Activated T-cell treated with anti-CD3 and anti-CD28 coated beads for 1 hour (primary cell): ENCODE measurements at regions not wholly inside any gene's neighbourhood (a gene's known extent, or its start where the extent isn't known, plus 50 kb on each side); places are given as distances from the start of the nearest gene placed in this dataset.

Experiments used
- DNase-seq: peaks from one replicate; pipeline ENCODE4 v3.0.0-alpha.2; 2020; ENCODE audit warnings: low read depth

DNA sequence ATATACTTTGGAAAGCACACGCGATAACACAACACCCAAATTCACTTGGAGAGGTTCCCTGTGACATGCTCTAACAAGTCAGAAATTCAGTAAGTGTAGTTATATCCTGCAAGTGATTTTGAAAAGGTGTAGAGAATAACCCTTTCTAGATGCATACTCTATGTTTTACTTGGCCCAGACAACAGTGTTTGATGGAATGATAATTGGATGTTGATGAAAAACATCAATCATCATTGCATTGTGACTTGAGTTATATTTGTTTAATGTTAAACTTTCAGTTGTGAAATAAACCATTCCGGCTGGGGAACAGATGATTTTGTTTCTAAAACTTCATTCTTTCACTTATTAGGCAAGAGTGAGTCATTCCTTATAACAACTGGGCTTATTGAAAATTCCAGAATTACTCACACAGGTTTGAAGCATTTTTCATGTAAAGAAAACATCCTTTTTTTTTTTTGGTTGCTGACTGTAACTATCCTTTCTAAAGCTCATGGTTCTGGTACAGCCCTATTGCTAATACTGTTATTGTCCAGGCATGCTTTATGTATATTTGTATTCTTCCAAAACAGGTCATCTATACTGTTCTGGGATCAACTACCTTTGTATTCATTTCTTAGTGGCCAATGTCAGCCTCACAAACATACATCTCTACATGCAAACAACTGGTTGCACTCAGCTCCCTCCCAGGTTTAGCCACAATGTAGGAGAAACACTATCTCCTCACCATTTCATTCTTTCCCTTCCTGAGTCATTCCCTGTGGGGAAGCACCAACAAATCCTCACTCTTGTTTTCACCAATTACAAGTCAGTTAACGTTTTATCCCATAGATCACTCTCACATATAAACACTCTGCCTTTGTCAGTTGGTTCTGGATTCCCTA is 121.2 kb upstream of the LRIG3 start:
- DNase-seq: no peak

DNA sequence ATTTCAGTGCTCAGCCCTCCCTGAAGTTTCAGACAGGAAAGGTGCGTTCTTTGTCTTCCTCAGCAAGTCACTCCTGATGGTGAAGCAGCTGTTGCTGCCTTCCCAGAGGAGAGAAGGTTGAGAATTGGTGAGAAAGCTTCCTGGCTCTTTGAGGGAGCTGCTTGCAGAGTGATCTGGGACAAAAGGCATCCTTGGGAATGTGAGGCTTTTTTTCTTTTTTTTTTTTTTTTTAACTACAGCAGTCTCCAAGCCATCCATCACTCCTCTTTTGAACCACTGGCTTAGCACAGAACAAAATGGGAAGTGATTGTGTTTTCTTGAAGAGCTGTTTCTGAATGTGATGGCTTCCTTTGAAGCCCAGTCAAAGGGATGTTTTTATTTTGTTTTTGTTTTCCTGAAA is 120.4 kb upstream of the LRIG3 start:
- DNase-seq: no peak

DNA sequence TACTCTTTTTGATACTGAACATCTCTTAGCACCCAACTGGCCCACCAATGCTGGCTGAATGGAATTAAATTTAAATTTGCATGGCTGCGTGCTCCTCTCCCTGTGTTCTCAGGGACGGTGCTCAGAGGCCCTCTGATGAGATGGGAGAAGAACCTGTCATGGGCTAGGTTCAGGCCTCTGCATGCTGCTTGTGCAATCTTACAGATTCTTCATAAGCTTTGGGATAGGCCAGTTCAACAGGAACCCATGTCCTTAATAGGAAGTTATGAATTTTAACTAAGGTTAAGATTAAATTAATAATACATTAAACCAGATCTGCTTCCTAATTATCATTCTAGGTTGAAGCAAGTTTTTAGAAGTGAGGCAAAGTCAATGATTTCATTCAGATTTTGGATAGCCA is 119.7 kb upstream of the LRIG3 start:
- no peak for DNase-seq

DNA sequence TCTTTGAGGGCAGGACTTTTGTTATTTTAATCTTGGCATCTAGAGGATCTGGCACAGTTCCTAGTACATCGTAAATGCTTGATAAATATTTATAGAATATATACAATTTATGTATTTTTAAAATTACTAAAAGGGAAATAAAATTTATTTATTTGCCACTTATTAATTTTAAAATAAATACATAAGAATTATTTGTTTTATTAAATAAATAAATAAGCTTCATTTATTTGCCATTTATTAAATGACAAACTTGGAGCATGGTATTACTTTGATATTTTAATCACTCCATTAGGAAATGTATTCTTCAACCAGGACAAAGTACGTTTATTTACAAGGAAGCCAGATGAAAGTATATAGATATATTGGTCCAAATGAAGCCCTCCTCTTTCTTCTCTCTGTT is 118.7 kb upstream of the LRIG3 start:
- no peak for DNase-seq

DNA sequence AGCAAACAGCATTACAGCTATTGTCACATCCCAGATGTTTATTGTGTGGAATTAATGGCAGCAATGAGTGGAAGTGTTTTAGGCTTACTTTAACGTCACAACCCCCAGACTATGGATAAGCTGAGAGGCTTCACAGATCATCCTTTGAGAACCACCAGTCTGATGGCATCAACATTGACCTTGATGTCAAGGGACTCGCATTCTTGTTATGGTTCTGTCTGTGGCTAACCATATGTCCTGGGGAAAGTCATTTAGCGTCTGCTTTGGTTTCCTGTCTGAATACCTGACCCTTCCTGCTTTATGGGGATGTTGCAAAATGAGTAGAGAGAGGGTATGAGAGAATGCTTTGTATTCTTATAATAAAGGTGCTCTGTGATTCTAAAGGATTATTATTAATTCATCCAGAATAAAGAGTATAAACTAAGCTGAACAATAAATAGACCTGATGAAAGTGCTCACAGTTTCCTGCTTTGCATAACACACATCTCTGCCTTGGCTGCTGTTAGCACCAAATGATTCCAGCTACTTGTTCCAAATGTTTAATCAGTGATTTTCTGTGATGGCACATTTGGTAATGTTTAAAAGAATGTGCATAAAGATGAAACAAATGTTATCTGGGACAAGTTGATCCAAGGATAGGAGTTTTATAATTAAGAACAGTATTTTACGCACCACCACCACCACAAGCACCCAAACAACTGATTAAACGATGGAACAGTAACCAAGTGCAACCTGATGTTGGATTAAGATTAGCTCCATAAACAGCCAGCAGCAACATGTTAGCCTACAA is 116.9 kb upstream of the LRIG3 start:
- no peak for DNase-seq

DNA sequence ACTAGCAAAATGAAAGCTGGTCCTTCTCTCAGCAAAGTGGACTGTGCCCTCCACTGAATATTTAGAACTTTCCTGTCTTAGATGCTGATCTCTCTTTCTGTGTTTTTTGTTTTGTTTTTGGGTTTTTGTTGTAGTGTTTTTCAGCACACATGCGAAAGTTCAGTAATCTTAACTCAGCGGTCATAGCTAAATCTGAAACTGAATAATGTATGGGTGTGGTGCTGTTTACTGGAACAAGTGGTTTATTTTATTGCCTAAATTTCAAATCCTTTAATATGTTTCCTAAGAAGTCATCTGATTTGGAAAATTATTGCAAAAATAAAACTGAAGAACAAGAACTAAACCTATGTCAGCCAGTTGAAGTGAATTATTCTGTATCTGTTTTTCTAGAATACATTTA is 116.0 kb upstream of the LRIG3 start:
- DNase-seq: no peak

DNA sequence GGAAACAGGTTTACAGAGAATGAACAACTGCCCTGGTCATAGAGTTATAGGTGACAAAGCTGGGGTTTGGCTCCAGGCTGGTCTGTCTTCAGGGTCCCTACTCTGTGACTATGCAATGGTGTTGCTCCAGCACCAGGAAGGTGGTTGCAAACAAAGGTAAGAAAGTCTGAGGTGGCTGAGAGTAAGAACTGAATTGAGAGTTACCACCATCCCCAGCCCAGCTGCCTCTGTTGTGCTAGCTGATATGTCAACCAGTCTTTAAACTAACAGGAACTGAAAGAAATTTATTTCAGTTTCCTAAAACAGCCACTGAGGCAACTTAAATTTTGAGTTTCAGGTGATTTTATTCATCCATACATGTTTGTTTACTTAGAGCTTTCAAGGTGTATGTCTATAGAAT is 111.0 kb upstream of the LRIG3 start:
- no peak for DNase-seq

DNA sequence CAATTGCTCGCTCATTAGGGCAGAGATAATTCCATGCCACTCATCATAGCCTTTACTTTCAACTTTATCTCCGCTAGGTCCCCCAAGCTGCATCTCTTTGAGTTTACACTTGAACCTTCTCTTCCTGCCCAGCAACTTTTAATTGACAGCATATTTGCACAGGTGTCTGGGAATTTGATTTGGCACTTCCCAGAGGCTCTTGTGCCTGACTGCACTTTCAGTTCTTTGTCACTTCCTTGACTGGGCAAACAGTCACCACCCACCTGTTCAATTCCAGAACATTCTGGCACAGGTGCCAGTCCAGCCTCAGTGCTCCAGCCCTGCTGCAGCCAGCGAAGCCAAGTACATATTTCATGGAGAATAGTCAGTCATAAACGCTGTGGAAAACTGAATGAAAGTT is 110.1 kb upstream of the LRIG3 start:
- DNase-seq: no peak

DNA sequence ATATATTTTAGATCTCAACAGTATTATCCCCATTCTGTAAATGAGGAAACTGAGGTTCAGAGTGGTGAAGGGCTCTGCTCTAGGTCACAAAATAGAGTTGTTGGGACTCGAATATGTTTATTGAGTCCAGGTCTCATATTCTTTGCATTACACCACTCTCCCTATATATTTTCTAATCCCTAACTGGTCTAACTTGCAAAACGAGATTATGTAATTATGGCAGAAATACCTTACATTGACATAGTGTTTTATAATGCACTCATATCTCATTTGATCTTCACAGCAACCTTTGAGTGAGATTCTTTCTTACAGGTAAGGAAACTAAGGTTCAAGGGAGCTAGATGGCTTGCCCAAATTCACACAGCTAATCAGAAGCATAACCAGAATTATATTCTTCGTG is 106.9 kb upstream of the LRIG3 start:
- DNase-seq: no peak

DNA sequence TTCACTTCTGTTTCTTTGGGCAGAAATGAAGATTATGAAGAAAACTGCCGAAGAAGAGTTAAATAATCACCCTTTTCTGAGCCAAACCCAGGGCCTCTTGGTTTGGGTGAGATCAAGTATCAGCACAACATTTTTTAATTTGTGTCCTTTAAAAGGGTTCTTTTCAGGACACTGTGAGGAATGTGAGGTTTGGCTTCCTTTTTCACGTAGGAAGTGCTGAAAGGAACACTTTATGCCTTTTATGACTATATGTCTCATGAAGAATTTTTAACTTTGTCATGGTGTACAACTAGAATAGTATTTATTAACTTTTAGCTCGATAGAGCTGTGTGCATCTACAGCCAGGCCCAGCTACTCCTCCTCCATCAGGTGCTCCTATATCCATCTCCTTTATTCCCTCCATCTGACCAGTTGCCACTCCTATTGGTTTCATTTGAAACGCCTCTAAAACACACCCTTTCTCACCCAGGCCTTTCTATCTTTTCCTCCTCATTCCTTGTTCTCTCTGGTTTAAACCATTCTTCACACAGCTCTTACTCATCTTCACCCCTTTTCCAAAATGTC is 103.6 kb upstream of the LRIG3 start:
- no peak for DNase-seq

DNA sequence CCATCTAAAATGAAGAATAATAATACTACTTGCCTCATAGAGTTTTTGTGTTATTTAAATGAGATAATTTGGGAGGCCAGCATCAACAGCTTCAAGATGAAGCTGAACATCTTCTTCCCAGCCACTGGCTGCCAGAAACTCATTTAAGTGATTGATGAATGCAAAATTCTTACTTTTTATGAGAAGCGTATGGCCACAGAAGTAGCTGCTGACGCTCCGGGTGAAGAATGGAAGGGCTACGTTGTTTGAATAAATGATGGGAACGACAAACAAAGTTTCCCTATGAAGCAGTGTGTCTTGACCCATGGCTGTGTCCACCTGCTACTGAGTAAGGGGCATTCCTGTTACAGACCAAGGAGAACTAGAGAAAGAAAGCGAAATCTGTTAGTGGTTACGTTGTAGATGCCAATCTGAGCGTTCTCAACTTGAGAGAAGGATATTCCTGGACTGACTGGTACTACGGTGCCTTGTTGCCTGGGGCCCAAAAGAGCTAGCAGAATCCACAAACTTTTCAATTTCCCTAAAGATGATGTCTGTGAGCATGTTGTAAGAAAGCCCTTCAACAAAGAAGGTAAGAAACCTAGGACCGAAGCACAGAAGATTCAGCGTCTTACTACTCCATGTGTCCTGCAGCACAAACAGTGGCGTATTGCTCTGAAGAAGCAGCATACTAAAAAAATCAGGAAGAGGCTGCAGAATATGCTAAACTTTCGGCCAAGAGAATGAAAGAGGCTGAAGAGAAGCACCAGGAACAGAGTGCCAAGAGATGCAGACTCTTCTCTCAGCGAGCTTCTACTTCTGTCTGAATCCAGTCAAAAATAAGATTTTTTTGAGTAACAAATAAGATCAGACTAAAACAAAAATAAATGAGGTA is 100.0 kb upstream of the LRIG3 start:
- DNase-seq: no peak

DNA sequence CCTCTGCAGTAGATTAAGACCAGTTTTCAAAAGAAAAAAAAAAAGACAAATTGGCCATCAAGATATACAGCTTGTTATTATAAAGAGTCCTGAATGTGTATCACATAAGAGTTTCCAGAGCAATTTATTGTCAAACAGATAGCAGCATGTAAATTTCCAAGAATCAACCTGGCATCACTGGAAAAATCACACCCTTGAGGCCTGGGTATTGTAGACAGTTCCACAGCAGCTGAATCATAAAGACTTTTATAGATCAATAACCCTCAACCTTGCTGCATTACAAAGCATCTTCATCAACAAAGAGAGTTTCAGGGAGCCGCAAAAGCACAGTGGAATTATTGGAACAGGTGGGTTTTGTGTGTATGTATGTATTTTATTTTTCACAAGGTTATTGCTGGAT is 94.6 kb upstream of the LRIG3 start:
- DNase-seq: no peak

DNA sequence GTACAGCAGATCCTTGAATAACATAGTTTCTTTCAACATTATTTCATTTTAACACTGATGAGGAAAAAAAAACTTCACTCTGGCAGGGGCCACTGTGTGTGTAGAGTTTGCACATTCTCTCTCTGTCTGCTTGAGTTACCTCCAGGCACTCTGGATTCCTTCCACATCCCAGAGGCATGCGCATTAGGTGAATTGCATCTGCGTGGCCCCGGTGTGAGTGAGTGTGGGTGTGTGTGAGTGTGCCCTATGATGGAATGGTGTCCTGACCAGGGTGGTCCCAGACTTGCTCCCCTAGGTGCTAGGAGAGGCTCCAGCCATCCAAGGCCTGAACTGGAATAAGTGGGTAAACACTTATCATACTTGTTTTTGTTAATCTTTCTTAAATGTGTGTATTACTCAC is 90.6 kb upstream of the LRIG3 start:
- no peak for DNase-seq

DNA sequence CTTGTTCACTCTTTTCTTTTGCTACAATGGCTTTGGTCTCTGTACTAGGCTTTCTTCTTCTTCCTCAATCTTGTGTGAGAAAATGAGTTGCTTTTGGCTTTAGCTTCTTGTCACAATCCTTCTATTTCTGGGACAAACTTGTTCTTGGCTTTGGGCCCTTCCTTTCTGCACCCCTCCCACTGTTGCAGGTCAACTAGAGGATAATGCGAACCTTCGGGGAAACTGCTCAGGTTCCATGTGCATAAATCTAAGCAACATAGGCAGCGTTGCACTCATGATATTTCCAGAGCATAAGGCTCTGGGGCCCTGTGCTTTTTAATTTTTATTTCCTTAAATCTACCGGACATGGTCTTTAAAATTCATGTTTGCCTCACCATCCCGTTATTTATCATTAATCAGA is 89.8 kb upstream of the LRIG3 start:
- no peak for DNase-seq

DNA sequence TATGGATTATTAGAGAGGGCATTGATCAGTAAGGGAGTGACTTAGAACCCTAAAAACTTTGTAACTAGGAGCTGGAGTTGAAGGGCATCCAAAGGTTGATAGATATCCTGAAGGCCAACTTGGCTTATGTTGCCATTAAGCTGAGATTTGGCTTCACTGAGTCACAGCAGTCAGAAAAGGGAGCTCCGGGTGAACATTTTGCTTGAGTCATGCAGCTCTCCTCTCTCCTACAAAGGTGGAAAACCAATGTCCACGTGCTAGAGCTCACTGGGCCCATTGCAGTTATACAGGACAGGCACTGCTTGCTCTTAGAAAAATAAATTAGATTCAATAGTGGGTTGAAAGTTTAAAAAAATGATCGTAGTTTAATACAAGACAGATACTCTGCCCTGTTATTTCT is 87.3 kb upstream of the LRIG3 start:
- DNase-seq: no peak

DNA sequence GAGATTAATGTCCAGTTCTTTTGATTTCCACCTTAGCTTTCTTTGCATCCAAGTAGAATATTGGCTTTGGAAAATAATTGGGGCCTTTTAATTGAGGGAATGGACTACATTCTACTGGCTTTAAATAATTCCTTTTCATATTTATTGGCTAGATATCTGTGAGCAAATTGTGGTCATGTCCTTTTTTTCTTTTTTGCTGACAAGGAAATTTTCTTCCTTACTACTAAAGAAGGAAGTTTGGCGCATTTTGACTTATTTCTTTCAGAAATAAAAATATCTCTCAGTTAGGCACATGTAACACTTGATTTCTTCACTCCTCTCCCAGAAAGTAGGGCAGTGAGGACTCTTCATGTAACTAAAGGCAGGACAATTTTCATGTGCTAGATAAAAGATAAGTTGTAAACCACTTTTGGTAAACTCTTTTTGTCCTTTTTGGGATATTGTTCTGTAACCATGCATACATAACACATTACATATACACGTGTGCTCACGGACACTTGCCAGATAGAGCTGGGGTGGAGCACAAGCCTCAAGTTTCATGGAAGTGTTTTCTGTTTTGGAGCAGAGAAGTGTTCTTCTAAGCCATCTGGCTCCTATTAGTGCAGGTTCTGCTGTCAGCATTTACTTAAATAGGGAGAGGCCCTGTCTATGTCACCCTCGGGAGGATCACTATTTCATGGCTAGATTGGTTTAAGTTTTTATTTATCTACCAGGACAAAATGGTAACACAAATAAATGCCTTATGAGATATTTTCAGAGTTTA is 85.1 kb upstream of the LRIG3 start:
- no peak for DNase-seq

DNA sequence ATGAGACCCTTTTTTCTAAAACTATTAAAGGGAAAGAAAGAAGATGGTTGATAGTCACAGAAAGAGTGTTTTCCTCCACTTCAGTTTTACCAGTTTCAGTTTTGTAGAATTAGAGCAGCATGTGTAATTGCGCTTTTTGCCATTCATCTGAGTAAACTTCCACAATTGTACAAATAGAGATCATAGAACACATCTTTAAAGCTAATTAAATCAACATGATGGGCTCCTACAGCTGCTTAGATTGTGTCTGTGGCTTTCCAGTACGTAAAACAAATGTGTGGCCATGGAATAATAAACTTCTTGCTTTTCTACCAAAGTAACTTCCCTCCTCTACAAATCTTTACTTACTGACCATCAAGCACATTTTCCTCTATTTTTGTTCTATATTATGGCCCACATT is 84.2 kb upstream of the LRIG3 start:
- DNase-seq: no peak

DNA sequence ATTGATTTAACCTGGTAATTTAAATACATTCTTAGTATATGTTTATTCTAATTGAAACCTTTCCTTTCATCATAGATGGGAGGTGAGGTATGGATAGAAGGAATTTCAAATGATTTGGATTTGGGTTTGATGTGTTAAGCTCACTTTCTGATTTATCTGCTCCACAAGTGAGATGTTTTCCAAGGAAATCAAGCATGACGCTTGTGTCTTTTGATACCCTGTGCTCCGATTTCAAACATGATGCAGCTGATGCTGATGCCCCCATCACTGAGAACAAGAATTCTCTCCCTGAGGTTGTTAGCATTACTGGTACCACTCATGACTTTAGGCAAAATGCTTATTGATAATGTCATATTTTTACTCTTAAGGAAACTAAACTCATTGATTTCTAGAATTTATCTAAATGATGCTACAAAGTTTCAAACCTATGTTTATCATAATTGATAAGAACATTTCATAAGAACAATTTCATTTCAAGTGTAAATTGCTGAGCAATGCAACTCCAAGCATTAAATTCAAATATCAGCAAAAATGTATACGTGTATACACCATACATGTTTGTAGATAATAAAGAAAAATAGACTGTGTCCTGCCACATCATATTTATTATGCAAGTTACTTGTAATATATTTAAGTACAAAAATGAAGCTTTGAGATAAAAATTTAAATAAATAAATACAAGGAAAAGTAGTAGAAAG is 75.5 kb upstream of the LRIG3 start:
- DNase-seq: no peak

DNA sequence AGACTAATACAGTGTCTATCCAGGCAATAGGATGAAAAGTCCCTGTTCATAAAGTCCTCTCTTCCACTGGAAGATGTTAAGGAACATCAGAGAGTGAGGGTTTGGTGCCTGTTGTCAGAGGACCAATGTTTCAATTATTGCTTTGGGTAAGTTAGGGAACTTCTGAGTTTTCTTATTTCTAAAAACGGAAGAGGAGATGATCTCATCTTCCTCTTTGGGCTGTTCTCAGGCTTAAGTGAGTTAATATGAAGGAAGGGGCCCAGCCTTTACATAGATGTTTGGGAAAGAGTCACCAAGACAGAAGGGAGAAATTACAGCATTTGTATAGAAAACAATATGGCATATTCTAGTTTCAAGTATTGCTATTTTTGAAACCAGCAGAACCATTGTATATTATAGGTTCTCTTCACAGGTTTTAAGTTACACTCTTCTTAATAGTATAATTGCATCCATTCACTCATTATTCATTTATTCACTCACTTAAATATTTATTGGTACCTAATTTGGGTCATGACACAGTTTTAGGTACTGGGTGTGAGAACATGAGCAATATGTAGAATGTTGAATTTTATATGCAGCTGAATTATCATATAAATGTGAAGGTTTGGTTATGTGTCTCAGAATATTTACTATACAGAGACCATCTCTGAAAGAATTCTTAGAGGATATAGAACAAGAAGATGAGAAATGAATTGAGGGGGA is 68.5 kb upstream of the LRIG3 start:
- DNase-seq: no peak

DNA sequence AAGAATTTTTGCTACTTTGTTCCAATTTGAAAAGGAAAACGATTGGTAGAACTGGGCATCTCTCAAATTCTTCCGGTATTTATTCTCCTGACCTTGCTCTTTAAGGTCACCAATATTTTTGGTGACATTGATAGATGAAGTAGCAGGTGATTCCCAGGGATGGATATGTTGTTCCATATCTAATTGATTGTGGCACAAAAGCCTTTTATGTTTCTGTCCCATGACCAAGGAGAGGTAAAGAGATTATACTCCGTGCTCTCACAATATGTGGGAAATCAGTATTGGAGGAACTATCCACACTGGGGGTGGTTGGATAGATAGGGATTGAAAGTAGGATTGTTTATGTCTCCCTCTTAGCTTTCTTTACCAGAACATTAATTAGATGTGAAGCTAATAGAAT is 61.7 kb upstream of the LRIG3 start:
- DNase-seq: no peak
